Mesodermal cell (in vitro differentiated cells): ENCODE measurements at regions not wholly inside any gene's neighbourhood (a gene's known extent, or its start where the extent isn't known, plus 50 kb on each side); places are given as distances from the start of the nearest gene placed in this dataset.

Experiments used
- H3K27ac ChIP-seq: 2 replicates; pipeline ENCODE4 v1.7.0; 2013; ENCODE audit warnings: mild to moderate bottlenecking, low read depth, low read length, moderate library complexity; ENCODE audit not compliant: severe bottlenecking
- H3K36me3 ChIP-seq: 2 replicates; pipeline ENCODE4 v1.7.1; 2013; ENCODE audit warnings: mild to moderate bottlenecking, low read length, moderate library complexity; ENCODE audit not compliant: control insufficient read depth, insufficient read depth
- H3K4me1 ChIP-seq: one replicate; pipeline ENCODE4 v1.7.1; 2013; ENCODE audit warnings: mild to moderate bottlenecking, low read length; ENCODE audit not compliant: insufficient read depth, control insufficient read depth, poor library complexity, severe bottlenecking
- H3K4me3 ChIP-seq: 2 replicates; pipeline ENCODE4 v1.7.0; 2013; ENCODE audit warnings: low read length, control low read depth, mild to moderate bottlenecking; ENCODE audit not compliant: insufficient read depth, poor library complexity, severe bottlenecking; ENCODE audit errors: extremely low read depth
- H3K9me3 ChIP-seq: 2 replicates; pipeline ENCODE4 v1.7.1; 2013; ENCODE audit warnings: mild to moderate bottlenecking, low read length, moderate library complexity; ENCODE audit not compliant: control insufficient read depth
- WGBS, 2 experiments: methylation state at CpG; one replicate each; pipeline ENCODE4 v1.1.5; 2013; ENCODE audit warnings: missing lambda C conversion rate in 2 of 2; ENCODE audit not compliant: insufficient coverage in 2 of 2; 5-methylcytosine and 5-hydroxymethylcytosine counted together

DNA sequence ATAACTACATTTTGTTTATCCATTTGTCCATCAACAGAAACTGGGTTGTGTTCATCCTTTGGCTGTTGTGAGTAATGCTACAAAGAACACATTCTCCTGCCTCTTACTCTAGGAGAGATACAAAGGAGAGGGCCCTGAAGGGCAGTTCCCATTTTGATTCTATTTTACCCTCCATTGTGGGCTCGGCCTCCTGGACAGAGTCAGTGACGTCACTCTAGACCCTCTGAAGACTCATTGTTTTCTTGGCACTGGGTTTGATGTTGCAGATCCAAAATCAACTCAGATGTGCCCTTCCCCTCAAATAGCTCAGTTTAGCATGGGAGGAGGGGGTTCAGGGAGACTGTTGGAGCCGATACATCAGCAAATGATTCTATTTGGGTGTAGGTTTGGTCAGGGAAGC, 280.9 kb downstream of the UTP18 start:
- WGBS, 2 experiments = 87% methylated on average over 3 of the region's 3 CpGs; no CpG with 5 or more reads in 1 of the 2 experiments
- Histone ChIP-seq H3K4me1 (no peaks in the 10 kb centered on the region), H3K4me3 (no peak overlapping the region), H3K27ac (no peak overlapping the region), H3K9me3 (no peaks in the 10 kb centered on the region), H3K36me3 (no peaks in the 10 kb centered on the region)

DNA sequence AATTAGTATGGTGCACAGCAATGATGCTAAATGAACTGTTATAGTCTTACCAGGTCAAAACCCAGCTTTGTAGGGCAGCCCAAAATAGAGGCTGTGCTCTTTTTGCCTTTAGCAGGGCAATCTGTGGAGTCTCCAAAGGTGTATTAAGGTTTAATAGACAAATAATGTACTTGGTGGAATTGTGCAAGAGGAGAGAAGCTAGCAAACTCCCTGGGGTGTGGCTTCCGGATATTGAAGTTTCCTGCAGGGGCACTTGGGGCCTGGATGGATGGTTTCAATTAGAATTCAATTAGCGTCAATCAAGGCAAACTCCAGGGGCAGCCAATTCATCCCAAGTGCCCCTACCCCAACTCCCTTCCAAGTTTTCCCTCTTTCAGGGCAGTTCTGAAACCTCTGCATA, 285.8 kb downstream of the UTP18 start:
- no peak overlapping the region for H3K27ac ChIP-seq
- H3K9me3 ChIP-seq = no peaks in the 10 kb centered on the region
- H3K4me3 ChIP-seq = no peak overlapping the region
- no peaks in the 10 kb centered on the region for H3K36me3 ChIP-seq
- WGBS, 2 experiments = 67 to 80% methylated on average over 1 of the region's 2 CpGs
- H3K4me1 ChIP-seq = peaks cover 7% of the 10 kb centered on the region

DNA sequence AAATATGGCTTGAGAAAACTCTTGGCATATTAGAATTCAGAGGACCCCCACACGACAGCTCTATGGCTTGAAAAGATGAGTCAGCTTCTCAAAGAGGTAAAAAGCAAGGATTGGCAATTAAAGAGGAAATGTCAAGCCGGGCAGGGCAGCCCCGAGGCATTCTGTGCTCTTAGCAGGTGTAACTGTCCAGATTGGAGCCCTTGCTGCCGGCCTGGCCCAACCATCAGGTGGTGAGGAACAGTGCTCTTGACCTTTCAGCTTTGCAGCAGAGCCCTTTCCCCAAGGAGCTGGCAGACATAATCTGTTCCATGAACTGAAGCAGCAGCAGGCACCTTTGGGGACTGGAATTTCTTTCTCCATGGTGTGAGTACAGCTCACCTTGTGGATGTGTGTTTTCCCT, 287.8 kb downstream of the UTP18 start:
- Histone ChIP-seq H3K4me1 (peaks cover 7% of the 10 kb centered on the region), H3K27ac (no peak overlapping the region), H3K9me3 (no peaks in the 10 kb centered on the region), H3K36me3 (no peaks in the 10 kb centered on the region), H3K4me3 (no peak overlapping the region)
- whole genome bisulfite sequencing, 2 experiments = 66 to 76% methylated on average over 4 of the region's 4 CpGs

DNA sequence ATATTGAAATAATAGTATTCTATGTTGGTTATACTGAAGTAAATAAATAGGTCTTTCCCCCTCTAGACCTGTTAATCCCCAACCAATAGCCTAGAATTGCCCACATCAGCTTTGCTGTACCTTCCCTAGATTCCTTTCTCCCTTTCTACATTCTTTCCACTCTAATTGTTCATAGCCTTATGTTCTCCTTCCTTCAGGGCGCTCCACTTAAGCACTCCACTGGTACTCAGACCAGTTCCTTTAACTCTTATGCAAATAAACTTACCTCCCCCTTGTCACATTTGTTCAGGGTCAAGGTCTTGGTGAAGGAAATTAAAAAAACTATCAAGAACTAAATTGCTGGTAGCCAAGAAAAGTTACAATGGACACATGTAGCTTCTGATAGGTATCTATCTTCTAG, 294.8 kb downstream of the UTP18 start:
- H3K36me3 ChIP-seq = no peaks in the 10 kb centered on the region
- H3K4me1 ChIP-seq = peaks cover 5% of the 10 kb centered on the region
- WGBS, 2 experiments = no CpG with 5 or more reads among the region's 1 CpG

DNA sequence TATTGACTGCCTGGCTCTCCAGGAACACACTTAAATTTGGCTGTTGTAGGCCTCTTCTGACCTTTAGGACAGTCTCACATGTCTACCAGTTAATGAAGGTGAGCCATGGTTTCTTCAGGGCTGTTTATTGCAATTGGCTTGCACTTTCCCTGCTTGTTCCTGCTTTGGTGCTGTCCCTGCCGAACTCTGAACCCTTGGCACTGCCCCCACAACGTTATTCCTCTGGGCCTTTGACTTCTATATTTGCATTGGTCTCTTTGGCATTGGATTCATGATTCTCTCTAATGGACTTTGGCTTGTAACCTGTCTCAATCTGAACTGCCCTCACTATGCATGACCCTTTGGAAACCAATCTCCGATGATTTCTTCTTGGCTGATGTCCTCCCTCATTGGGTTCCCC, 299.4 kb downstream of the UTP18 start:
- Histone ChIP-seq H3K36me3 (no peaks in the 10 kb centered on the region), H3K9me3 (no peaks in the 10 kb centered on the region), H3K4me1 (no peaks in the 10 kb centered on the region), H3K27ac (no peak overlapping the region), H3K4me3 (no peak overlapping the region)
- WGBS, 2 experiments = 70 to 81% methylated on average over 3 of the region's 3 CpGs

More for the DNA sequence above, 294.8 kb downstream of the UTP18 start:
- H3K9me3 ChIP-seq = no peaks in the 10 kb centered on the region
- no peak overlapping the region for H3K4me3 ChIP-seq
- no peak overlapping the region for H3K27ac ChIP-seq

DNA sequence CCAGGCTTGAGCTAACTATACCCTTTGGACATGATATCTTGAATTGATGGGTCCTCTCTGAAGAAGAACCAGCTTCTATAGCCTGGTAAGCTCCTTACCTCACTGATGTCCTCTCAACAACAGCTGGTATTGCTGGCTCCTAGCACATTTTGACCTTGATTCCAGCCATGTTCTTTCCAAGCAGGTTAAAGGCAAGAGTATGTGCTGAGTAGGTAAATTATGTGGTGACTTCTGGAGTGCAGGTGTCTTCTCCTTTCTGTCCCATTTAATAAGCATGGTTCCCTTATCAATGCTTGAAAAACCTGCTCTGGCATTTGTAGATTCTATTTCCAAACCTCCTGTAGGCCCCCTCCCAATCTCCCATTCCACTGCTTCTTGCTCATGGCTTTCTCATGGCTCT, 300.1 kb downstream of the UTP18 start:
- Histone ChIP-seq H3K36me3 (no peaks in the 10 kb centered on the region), H3K27ac (no peak overlapping the region), H3K4me1 (no peaks in the 10 kb centered on the region), H3K9me3 (no peaks in the 10 kb centered on the region), H3K4me3 (no peak overlapping the region)

DNA sequence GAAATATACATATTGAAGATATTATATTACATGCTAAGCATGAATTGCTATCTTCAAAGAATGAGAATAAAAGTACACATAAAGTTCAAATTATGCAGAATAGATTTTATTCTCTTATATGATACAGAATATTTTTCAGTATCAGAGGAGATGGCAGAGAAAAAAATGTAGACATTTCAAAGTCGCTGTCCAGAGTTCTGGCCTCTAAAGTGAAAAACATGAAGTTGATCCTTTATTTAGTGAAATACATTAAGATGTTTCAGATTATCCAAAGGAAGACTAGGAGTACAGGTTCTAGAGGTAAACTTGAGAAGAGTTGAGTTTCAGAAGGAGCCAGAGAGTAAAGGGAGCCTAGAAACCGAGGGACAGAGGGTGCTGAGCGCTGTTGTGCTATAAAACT, 303.6 kb downstream of the UTP18 start:
- no peak overlapping the region for H3K27ac ChIP-seq
- 69 to 84% methylated on average over 2 to 3 of the region's 3 CpGs for WGBS, 2 experiments
- no peaks in the 10 kb centered on the region for H3K9me3 ChIP-seq
- no peak overlapping the region for H3K4me3 ChIP-seq
- H3K36me3 ChIP-seq = no peaks in the 10 kb centered on the region
- H3K4me1 ChIP-seq = no peaks in the 10 kb centered on the region

DNA sequence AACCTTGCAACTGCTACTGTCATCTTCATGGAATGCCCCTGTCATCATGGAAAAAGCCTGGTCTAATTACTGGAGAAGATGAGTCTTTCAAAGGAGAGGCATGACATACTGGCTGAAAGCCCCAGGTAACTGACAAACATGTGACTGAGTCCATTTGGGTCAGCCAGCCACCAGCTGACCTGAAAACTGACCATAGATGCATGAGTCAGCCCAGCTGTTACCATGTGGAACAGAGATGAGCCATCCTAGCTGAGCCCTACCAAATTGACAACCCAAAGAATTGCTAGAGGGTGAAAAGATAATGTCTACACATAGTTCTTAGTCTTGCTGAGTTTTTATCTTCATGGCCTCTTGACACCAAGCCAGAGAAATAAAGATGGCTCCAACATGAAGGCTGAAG, 311.8 kb downstream of the UTP18 start:
- no peak overlapping the region for H3K4me3 ChIP-seq
- no peak overlapping the region for H3K27ac ChIP-seq
- H3K9me3 ChIP-seq = no peaks in the 10 kb centered on the region
- H3K36me3 ChIP-seq = no peaks in the 10 kb centered on the region
- H3K4me1 ChIP-seq = no peaks in the 10 kb centered on the region
